ENCODE measurements at regions not wholly inside any gene's neighbourhood (a gene's known extent, or its start where the extent isn't known, plus 50 kb on each side); places are given as distances from the start of the nearest gene placed in this dataset.

DNA sequence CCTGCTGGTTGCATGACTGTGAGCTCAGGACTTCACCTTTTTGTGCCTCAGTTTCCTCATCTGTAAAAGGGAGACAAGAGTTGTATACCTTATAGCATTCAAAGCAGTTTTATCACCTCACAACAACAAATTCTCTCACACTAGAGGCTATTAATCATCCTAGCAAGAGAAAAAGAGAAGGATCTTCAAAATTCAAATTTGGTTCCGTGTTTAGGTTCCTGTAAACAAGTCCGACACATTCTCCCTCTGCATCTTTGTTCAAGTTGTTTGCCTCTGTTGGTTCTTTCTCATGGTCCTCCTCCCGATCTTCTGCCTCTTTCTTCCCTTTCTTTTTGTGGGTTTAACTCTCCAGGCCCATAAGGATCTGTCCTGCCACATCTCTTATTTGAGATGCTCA lies 218.0 kb downstream of the PIK3R1 start:
- H3K4me1 Mint-ChIP-seq: peaks cover 20% of the 10 kb centered on the region
- no peak overlapping the region for H3K27ac Mint-ChIP-seq
- H3K27me3 Mint-ChIP-seq (ENCODE audit: insufficient read depth): peaks cover 6% of the 10 kb centered on the region
- no peak overlapping the region for H3K4me3 ChIP-seq (ENCODE audit: low read length)
- H3K9ac ChIP-seq (ENCODE audit: extremely low read depth, low read length, poor library complexity, severe bottlenecking): no peak overlapping the region
- peaks cover 12% of the 10 kb centered on the region for H3K27me3 ChIP-seq (ENCODE audit: control insufficient read depth, insufficient read depth, low read length, poor library complexity, severe bottlenecking)
- no peaks in the 10 kb centered on the region for H3K36me3 ChIP-seq (ENCODE audit: control insufficient read depth, insufficient read depth, low read length)
- TF ChIP-seq, protein P1, sequence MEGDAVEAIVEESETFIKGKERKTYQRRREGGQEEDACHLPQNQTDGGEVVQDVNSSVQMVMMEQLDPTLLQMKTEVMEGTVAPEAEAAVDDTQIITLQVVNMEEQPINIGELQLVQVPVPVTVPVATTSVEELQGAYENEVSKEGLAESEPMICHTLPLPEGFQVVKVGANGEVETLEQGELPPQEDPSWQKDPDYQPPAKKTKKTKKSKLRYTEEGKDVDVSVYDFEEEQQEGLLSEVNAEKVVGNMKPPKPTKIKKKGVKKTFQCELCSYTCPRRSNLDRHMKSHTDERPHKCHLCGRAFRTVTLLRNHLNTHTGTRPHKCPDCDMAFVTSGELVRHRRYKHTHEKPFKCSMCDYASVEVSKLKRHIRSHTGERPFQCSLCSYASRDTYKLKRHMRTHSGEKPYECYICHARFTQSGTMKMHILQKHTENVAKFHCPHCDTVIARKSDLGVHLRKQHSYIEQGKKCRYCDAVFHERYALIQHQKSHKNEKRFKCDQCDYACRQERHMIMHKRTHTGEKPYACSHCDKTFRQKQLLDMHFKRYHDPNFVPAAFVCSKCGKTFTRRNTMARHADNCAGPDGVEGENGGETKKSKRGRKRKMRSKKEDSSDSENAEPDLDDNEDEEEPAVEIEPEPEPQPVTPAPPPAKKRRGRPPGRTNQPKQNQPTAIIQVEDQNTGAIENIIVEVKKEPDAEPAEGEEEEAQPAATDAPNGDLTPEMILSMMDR (conservative IDR thresholded peaks at IDR 0.05): no peak
- no peaks in the 10 kb centered on the region for H3K9me3 ChIP-seq (ENCODE audit: control insufficient read depth, low read length)
- H3K9me3 Mint-ChIP-seq: no peaks in the 10 kb centered on the region
- WGBS, 2 experiments (ENCODE audit: insufficient coverage in 1 of 2, insufficient read length in 1 of 2): 92 to 96% methylated on average over 3 of the region's 3 CpGs
- no peak overlapping the region for H3K4me3 Mint-ChIP-seq
- DNase-seq: no peak
- peaks cover 14% of the 10 kb centered on the region for H3K4me1 ChIP-seq (ENCODE audit: control insufficient read depth, insufficient read depth, low read length)
- H3K27ac ChIP-seq (ENCODE audit: low read depth, low read length): no peak overlapping the region
- H3K36me3 Mint-ChIP-seq (ENCODE audit: low read depth): no peaks in the 10 kb centered on the region

DNA sequence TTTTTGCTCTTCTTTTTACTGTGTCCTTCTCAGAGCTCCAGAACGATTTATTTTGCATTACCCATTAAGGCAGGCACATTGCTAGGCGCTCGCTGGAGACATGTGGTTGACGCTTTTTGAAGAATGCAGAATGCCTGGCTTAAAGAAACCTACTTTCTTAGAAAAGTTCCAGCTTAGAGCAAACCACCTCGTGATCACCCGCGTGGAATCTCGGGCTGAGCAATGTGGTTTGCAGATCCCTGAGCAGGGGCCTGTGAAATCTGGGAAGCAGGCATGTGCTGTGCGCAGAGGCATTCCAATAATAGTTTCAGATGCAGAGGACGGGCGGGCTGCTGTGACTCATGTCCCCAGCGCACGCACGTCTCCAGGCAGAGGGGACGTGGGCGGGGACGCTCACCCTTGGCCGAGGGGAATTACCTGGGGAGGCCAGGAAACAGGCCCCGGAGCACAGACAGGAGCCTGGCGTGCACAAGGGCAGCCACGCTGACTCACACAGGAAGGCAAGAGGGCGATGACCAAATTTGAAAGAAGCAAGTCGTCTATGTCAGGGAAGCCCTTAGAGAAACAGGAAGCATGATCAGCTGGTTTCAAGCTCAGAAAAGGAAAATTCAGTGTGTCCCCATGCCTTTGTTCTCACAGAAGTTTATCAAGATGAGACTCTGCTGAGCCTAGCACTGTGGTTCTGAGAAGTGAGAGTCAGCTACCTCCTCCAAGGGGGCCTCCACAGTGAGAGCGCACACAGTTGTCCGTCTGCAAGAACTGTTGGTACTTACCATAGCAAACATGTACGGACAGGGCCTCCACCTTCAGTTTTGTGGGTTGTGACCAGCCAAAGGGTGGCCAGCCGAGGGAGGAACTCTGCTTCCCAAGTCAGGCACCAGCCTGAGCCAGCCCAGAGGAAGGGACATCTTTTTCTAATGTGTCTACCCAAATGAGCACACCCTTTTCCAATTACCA lies 218.6 kb downstream of the PIK3R1 start:
- 87 to 88% methylated on average over 22 to 27 of the region's 27 CpGs for WGBS, 2 experiments (ENCODE audit: insufficient coverage in 1 of 2, insufficient read length in 1 of 2)
- Mint-ChIP-seq H3K27me3 (ENCODE audit: insufficient read depth) (peaks cover 6% of the 10 kb centered on the region), H3K4me3 (no peak overlapping the region), H3K36me3 (ENCODE audit: low read depth) (no peaks in the 10 kb centered on the region), H3K4me1 (peaks cover 21% of the 10 kb centered on the region), H3K9me3 (no peaks in the 10 kb centered on the region), H3K27ac (peak overlapping the region; percentile 24)
- TF ChIP-seq, protein P1 (conservative IDR thresholded peaks at IDR 0.05): no peak
- Histone ChIP-seq H3K9me3 (ENCODE audit: control insufficient read depth, low read length) (no peaks in the 10 kb centered on the region), H3K4me3 (ENCODE audit: low read length) (no peak overlapping the region), H3K9ac (ENCODE audit: extremely low read depth, low read length, poor library complexity, severe bottlenecking) (no peak overlapping the region), H3K36me3 (ENCODE audit: control insufficient read depth, insufficient read depth, low read length) (no peaks in the 10 kb centered on the region), H3K27me3 (ENCODE audit: control insufficient read depth, insufficient read depth, low read length, poor library complexity, severe bottlenecking) (peaks cover 12% of the 10 kb centered on the region), H3K4me1 (ENCODE audit: control insufficient read depth, insufficient read depth, low read length) (peaks cover 14% of the 10 kb centered on the region), H3K27ac (ENCODE audit: low read depth, low read length) (no peak overlapping the region)
- DNase-seq: peak; percentile 53

DNA sequence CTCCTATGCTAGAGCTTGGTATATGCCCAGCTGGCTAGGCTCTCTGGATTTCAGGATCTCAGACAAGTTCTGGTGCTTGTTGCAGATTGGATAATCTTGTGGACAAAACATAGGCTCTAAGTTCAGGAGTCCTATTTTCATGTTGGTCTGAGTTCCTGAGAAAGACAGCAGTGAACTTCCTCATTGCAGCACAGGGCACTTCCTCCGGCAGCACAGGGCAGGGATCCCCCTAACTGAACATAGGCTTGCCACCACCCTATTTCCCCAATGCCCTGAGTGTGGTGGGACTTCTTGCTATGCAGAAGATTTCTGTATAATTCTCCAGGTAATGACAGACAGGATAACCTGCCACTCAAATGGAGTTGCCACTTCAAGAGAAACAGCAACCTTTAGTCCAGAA lies 220.1 kb downstream of the PIK3R1 start:
- Mint-ChIP-seq H3K36me3 (ENCODE audit: low read depth) (no peaks in the 10 kb centered on the region), H3K9me3 (no peaks in the 10 kb centered on the region), H3K27ac (no peak overlapping the region), H3K27me3 (ENCODE audit: insufficient read depth) (peaks cover 6% of the 10 kb centered on the region), H3K4me1 (peaks cover 21% of the 10 kb centered on the region), H3K4me3 (no peak overlapping the region)
- Histone ChIP-seq H3K9ac (ENCODE audit: extremely low read depth, low read length, poor library complexity, severe bottlenecking) (no peak overlapping the region), H3K27me3 (ENCODE audit: control insufficient read depth, insufficient read depth, low read length, poor library complexity, severe bottlenecking) (peaks cover 12% of the 10 kb centered on the region), H3K4me3 (ENCODE audit: low read length) (no peak overlapping the region), H3K27ac (ENCODE audit: low read depth, low read length) (no peak overlapping the region), H3K36me3 (ENCODE audit: control insufficient read depth, insufficient read depth, low read length) (no peaks in the 10 kb centered on the region), H3K4me1 (ENCODE audit: control insufficient read depth, insufficient read depth, low read length) (peaks cover 14% of the 10 kb centered on the region), H3K9me3 (ENCODE audit: control insufficient read depth, low read length) (no peaks in the 10 kb centered on the region)
- WGBS, 2 experiments (ENCODE audit: insufficient coverage in 1 of 2, insufficient read length in 1 of 2): 100% methylated on average over 1 of the region's 1 CpG; no CpG with 5 or more reads in 1 of the 2 experiments
- DNase-seq: no peak
- TF ChIP-seq, protein P1 (conservative IDR thresholded peaks at IDR 0.05): no peak
